Hematopoietic multipotent progenitor cell treated with erythropoietin and hydrocortisone succinate and interleukin-3 and kit ligand, for 17 days (in vitro differentiated cells): ENCODE measurements at regions not wholly inside any gene's neighbourhood (a gene's known extent, or its start where the extent isn't known, plus 50 kb on each side); places are given as distances from the start of the nearest gene placed in this dataset.

Experiments used
- DNase-seq: peaks from one replicate; pipeline ENCODE4 v3.0.0-alpha.2; 2015; ENCODE audit warnings: low spot score

DNA sequence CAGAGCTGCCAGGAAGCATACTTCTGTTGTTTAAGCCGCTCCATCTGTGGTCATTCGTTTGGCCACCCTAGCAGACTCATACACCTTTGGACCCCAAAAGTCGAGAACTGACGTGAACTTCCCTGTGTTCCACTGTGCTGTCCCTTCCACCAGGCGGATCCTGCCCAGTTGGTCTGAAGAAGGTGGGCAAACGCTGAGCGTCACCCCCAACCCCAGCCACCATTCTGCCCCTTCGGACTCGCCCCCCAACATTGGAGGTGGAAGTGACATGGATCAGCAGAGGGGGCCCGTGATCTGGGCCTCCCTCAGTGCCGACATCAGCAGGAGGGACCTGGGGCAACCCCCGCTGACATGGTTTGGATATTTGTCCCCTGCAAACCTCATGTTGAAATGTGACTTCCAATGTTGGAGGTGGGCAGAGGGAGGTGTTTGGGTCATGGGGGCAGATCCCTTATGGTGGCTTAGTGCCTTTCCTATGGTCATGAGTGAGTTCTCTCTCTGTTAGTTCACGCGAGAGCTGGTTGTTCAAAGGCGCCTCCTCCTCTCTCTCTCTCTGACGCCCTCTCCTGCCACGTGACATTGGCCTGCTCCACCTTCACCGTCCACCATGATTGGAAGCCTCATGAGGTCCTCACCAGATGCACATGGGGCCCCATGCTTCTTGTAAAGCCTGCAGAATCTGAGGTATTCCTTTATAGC lies 93.6 kb upstream of the ZNF507 start:
- DNase-seq, result no peak

DNA sequence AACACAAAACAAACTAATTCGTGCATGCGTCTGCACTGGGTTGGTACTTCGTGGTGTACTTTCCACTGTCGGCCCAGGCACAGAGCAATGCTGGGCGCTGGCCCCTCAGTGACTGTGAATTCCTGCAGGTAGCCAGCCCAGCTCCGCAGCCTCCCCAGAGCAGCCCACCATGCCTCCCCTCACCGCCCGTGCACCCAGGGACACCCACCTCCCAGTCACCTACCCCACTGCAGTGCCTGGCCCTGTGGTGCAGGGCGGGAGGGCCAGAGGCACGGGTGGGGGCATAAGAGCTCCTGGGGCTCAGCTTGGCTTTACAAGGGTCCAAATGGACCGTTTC lies 93.1 kb upstream of the ZNF507 start:
- no peak for DNase-seq

GRCh38 chr19:32253683-32254508 lies 91.5 kb upstream of the ZNF507 start:
- no peak for DNase-seq

DNA sequence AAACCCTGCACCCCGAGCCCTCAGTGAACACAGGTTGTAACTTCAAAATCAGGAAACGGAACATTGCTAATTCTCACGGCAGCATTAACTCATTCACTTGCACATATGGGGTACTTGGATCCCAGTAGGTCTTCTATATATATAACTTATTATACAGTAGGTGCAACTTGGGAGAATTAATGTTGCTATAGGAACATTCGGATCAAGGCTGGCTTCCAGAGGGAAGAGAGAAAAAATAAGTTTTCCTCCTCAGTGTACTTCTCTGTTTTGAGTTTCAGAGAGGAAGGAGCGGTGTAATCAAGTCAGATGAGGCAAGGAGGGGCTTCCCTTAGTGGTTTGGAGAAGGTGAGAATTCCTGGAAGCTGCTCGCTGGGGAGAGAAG lies 90.9 kb upstream of the ZNF507 start:
- no peak for DNase-seq

GRCh38 chr19:32255536-32256295 lies 89.7 kb upstream of the ZNF507 start:
- DNase-seq, result no peak

GRCh38 chr19:32256341-32256975 lies 89.0 kb upstream of the ZNF507 start:
- no peak for DNase-seq

DNA sequence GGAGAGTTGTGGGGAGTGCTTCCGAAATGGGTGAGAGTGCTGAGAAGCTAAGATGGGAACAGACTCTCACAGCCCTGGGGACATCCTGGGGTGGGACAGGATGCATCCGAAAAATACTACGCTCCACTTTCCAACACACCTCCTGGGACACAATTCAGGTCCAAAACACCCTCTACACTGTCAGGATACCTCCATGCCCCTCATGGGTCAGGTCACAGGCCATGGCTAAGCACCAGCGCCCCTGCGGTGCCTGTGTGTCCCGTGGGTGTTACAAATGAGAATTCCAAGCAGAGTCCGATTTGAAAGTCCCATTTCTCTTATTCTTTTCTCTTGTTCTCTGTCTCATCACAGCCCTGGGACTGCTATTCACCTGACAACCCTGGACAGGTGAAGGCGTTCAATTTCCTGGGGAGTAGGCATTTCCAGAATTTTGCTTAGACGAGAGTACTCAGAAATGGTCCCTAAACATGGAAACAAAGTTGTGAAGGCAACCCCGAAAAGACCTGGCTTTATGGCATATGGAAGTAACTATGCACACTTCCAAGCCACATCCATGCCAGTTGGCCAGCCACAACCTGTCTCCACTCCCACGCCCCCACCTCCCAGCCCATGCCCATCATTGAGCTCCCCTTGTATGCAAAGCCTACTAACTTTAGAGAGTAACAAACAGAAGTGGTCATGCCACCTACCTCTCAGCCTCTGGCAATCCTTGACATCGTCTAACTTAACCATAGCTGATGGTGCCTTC lies 87.9 kb upstream of the ZNF507 start:
- DNase-seq, result no peak

DNA sequence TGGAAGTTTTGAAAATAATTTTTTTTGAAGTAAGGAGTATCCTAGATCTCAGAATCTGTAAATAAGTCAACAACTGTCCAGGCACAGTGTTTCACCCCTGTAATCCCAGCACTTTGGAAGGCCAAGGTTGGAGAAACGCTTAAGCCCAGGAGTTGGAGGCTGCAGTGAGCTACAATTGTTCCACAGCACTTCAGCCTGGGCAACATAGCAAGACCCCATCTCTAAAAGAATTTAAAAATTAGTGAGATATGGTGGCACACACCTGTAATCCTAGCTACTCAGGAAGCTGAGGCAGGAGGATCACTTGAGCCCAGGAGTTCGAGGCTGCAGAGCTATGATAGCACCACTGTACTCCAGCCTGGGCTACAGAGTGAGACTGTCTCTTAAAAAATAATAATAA lies 87.2 kb upstream of the ZNF507 start:
- DNase-seq, result no peak

DNA sequence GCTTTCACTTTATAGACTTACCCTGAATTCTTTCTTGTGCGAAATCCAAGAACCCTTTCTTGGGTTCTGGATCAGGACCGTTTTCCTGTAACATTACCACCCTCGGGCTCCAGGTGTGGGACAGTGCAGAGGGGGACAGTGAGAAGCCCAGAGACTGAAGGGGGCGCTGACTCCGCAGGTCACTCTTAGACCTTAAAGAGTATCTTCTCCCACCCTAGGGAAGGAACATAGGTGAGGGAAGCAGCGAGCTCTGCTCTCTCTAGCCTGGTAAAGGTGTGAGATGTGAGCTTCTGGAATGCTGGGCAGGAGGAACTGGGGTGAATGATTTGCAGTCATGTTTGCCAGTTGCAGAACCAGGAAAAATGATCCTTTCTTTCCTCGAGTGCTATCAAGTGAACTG lies 80.8 kb upstream of the ZNF507 start:
- DNase-seq, result no peak

DNA sequence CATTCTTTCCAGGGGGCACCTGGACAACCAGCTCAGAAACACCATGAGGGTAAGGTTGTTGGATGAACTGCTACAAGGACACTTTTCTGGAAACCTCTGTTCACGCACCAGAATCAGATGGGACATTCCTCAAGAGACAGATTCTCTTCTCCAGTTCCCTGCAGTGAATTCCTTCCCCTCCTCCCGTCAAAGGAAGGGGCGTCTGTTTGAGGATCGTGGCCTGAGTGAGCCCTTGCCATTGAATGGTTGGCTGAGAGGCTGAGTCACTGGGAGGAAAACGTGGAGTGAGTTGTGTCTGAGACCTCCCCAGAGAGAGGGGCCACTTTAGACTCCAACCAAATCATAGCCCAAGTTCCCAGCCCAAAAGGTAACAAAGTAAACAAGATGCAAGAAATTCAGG lies 79.4 kb upstream of the ZNF507 start:
- no peak for DNase-seq

GRCh38 chr19:32266460-32266859 lies 79.0 kb upstream of the ZNF507 start:
- DNase-seq, result no peak

GRCh38 chr19:32268381-32268780 lies 77.0 kb upstream of the ZNF507 start:
- no peak for DNase-seq

GRCh38 chr19:32269831-32270230 lies 75.6 kb upstream of the ZNF507 start:
- no peak for DNase-seq

- DNase-seq, result no peak
Observed at GRCh38 chr19:32273483-32273882, 71.9 kb upstream of the ZNF507 start.

DNA sequence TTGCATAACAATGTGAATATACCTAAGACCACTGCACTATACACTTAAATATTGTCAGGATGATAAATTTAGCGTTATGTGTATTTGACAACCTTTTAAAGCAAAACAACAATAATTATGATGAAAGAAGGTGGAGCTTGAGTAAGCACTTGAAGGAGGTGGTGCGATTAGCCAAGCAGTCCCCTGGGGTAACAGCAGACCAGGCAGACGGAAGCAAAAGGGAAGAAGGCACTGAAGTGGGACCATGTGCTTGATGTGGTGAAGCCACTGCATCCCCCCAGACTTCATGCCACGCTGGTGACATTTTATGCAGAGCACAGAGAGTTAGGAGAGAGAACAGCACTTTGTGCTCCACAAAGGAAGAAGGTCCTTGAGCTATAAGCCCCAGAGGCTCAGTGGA lies 58.3 kb upstream of the ZNF507 start:
- DNase-seq, result no peak

DNA sequence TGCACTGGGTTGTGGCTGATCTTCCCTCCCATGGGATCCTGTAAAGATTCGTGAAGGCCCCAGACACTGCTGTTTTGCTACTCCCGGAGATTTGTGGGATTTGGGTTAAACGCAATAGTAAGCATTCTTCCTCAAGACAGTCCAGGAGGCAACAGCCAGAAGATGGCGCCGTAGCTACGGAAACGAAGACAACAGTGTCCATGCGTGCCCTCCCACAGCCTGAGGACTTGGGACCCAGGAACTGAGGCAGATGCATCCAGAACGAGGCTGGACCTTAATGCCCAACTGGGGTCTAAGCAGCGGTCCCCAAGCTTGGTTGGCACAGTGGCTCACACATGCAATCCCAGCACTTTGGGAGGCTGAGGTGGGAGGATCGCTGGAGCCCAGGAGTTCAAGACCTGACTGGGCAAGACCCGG lies 57.6 kb upstream of the ZNF507 start:
- DNase-seq, result peak; percentile 25

DNA sequence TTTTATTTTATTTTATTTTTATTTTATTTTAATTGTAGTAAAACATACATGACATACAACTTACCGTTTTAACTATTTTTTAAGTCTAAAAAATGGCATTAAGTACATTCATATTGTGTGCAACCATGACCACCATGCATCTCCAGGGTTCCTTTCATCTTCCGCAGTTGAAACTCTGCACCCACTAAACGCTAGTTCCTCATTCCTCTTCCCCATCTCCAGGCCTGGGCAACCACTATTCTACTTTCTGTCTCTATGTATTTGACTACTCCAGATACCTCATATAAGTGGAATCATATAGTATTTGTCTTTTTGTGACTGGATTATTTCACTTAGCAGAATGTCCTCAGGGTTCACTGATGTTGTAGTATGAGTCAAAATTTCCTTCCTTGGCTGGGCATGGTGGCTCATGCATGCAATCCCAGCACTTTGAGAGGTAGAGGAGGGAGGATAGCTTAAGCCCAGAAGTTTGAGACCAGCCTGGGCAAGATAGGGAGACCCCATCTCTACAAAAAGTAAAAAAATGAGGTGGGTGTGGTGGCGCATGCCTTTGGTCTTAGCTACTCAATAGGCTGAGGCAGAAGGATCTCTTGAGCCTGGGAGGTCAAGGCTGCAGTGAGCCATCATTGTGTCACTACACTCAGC lies 55.7 kb upstream of the ZNF507 start:
- DNase-seq, result no peak

DNA sequence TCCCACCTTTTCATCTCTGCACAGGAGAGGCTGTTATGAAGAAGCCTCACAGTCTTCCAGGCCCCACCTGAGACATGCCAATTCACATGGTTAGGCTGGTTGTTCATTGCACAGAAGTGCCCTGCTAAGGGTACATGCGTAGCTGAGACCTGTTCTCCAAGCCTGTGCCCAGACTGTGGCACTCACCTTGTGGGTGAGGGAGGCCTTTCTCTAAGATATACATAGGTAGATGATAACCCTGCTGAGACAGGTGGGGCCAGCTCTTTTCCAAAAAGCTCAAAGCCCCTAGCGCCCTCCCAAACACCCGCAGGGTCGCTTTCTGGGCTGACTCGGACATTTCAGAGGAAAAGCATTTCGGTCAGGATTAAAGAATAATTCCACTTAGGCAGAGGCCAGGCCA lies 53.5 kb upstream of the ZNF507 start:
- no peak for DNase-seq

- no peak for DNase-seq
Observed at GRCh38 chr19:32294871-32295438, 50.5 kb upstream of the ZNF507 start.
